ENCODE measurements at regions not wholly inside any gene's neighbourhood (a gene's known extent, or its start where the extent isn't known, plus 50 kb on each side); places are given as distances from the start of the nearest gene placed in this dataset.

GRCh38 chr2:157991932-157992331, 109.7 kb upstream of the UPP2 start:
- no peak for DNase-seq
- Histone ChIP-seq H3K27me3 (no peaks in the 10 kb centered on the region), H3K36me3 (no peaks in the 10 kb centered on the region), H3K4me3 (no peak overlapping the region), H3K27ac (no peak overlapping the region), H3K4me1 (ENCODE audit: insufficient read depth) (no peaks in the 10 kb centered on the region), H3K9me3 (no peaks in the 10 kb centered on the region)
- intact Hi-C loops (cut with DNase I) = no loop called here
- TF ChIP-seq POLR2A (IDR thresholded peaks at IDR 0.05) (no peak), EP300 (IDR thresholded peaks at IDR 0.05) (no peak), CTCF (IDR thresholded peaks at IDR 0.05) (no peak)
- 61 to 69% (median 64%) methylated on average over 6 of the region's 6 CpGs for WGBS, 3 donors

GRCh38 chr2:157990173-157990572, 111.5 kb upstream of the UPP2 start:
- H3K36me3 ChIP-seq = no peaks in the 10 kb centered on the region
- intact Hi-C loops (cut with DNase I) = no loop called here
- H3K4me3 ChIP-seq = no peak overlapping the region
- no peaks in the 10 kb centered on the region for H3K4me1 ChIP-seq (ENCODE audit: insufficient read depth)
- DNase-seq = no peak
- WGBS, 3 donors = 24 to 32% (median 29%) methylated on average over 5 of the region's 5 CpGs
- no peaks in the 10 kb centered on the region for H3K9me3 ChIP-seq
- no peak overlapping the region for H3K27ac ChIP-seq
- no peak for TF ChIP-seq POLR2A (IDR thresholded peaks at IDR 0.05)
- no peak for TF ChIP-seq CTCF (IDR thresholded peaks at IDR 0.05)
- no peak for TF ChIP-seq EP300 (IDR thresholded peaks at IDR 0.05)
- H3K27me3 ChIP-seq = no peaks in the 10 kb centered on the region

- Histone ChIP-seq H3K9me3 (no peaks in the 10 kb centered on the region), H3K36me3 (no peaks in the 10 kb centered on the region), H3K27ac (no peak overlapping the region), H3K27me3 (no peaks in the 10 kb centered on the region), H3K4me3 (no peak overlapping the region), H3K4me1 (ENCODE audit: insufficient read depth) (no peaks in the 10 kb centered on the region)
- no peak for TF ChIP-seq CTCF (IDR thresholded peaks at IDR 0.05)
- TF ChIP-seq POLR2A (IDR thresholded peaks at IDR 0.05) = no peak
- no peak for TF ChIP-seq EP300 (IDR thresholded peaks at IDR 0.05)
- intact Hi-C loops (cut with DNase I) = no loop called here
- 85 to 88% (median 85%) methylated on average over 5 of the region's 5 CpGs for WGBS, 3 donors
- no peak for DNase-seq
Measured at GRCh38 chr2:157989227-157989626, 112.4 kb upstream of the UPP2 start.

- DNase-seq = no peak
- TF ChIP-seq EP300 (IDR thresholded peaks at IDR 0.05) (no peak), POLR2A (IDR thresholded peaks at IDR 0.05) (no peak), CTCF (IDR thresholded peaks at IDR 0.05) (no peak)
- H3K36me3 ChIP-seq = no peaks in the 10 kb centered on the region
- no peaks in the 10 kb centered on the region for H3K27me3 ChIP-seq
- H3K4me1 ChIP-seq (ENCODE audit: insufficient read depth) = no peaks in the 10 kb centered on the region
- H3K27ac ChIP-seq = no peak overlapping the region
- intact Hi-C loops (cut with DNase I) = no loop called here
- no peak overlapping the region for H3K4me3 ChIP-seq
- H3K9me3 ChIP-seq = no peaks in the 10 kb centered on the region
Measured at GRCh38 chr2:157986761-157987160, 110.6 kb upstream of the ACVR1 start.

GRCh38 chr2:157984866-157985265, 108.7 kb upstream of the ACVR1 start:
- peaks cover 0 to 3% of the 10 kb centered on the region in 2 donors for H3K9me3 ChIP-seq
- H3K36me3 ChIP-seq = no peaks in the 10 kb centered on the region
- DNase-seq = no peak
- no peaks in the 10 kb centered on the region for H3K27me3 ChIP-seq
- no peak overlapping the region for H3K27ac ChIP-seq
- intact Hi-C loops (cut with DNase I) = no loop called here
- no peak overlapping the region for H3K4me3 ChIP-seq
- TF ChIP-seq CTCF (IDR thresholded peaks at IDR 0.05) = no peak
- TF ChIP-seq POLR2A (IDR thresholded peaks at IDR 0.05) = no peak
- no peak for TF ChIP-seq EP300 (IDR thresholded peaks at IDR 0.05)
- no peaks in the 10 kb centered on the region for H3K4me1 ChIP-seq (ENCODE audit: insufficient read depth)
